ENCODE measurements at regions not wholly inside any gene's neighbourhood (a gene's known extent, or its start where the extent isn't known, plus 50 kb on each side); places are given as distances from the start of the nearest gene placed in this dataset.

DNA sequence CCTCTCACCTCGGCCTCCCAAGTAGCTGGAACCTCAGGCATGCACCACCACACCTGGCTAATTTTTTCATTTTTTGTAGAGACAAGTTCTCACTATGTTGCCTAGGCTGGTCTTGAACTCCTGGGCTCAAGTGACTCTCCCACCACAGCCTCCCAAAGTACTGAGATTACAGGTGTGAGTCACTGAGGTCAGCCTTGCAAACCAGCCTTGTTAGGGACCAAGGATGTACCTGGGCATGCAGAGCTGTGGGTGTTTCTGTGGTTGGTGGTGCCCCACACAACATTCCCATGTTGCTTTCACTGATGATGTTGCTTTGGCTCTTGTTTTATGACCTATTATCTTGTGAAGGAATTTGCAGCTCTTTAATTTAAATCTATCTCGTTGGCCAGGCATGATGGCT lies 54.8 kb downstream of the OTUD1 start:
- ChIA-PET CTCF (no interaction called here), POLR2A (ENCODE audit: unreplicated experiment) (interaction anchor here (0.7 kb wide), 1 partner anchor 25 kb away, joined by 4 read pairs; no protein-coding TSS in a partner anchor)
- Histone ChIP-seq H2AFZ (no peak overlapping the region), H4K20me1 (ENCODE audit: insufficient read depth) (no peaks in the 10 kb centered on the region), H3K9me3 (ENCODE audit: insufficient read depth, low read depth) (no peaks in the 10 kb centered on the region), H3K27ac (no peak overlapping the region), H3F3A (ENCODE audit: insufficient read depth, low read depth) (no peaks in the 10 kb centered on the region), H3K4me2 (no peak overlapping the region), H3K9me2 (ENCODE audit: insufficient read depth) (no peaks in the 10 kb centered on the region), H3K4me1 (replicated peaks; ENCODE audit: insufficient read depth) (no peaks in the 10 kb centered on the region), H3K36me3 (ENCODE audit: low read depth) (no peaks in the 10 kb centered on the region), H3K27me3 (ENCODE audit: insufficient read depth, low read depth) (no peaks in the 10 kb centered on the region), H3K79me2 (ENCODE audit: low read depth) (no peaks in the 10 kb centered on the region), H3K4me3 (no peak overlapping the region)
- intact Hi-C loops (cut with micrococcal nuclease; ENCODE audit: unreplicated experiment), result no loop called here
- no peak for DNase-seq
- no TSS peak for BruUV-seq (replicated peaks)
- no peak for TF ChIP-seq EZH2 (IDR thresholded peaks at IDR 0.05; ENCODE audit: low read depth)
- TF ChIP-seq, protein P1, sequence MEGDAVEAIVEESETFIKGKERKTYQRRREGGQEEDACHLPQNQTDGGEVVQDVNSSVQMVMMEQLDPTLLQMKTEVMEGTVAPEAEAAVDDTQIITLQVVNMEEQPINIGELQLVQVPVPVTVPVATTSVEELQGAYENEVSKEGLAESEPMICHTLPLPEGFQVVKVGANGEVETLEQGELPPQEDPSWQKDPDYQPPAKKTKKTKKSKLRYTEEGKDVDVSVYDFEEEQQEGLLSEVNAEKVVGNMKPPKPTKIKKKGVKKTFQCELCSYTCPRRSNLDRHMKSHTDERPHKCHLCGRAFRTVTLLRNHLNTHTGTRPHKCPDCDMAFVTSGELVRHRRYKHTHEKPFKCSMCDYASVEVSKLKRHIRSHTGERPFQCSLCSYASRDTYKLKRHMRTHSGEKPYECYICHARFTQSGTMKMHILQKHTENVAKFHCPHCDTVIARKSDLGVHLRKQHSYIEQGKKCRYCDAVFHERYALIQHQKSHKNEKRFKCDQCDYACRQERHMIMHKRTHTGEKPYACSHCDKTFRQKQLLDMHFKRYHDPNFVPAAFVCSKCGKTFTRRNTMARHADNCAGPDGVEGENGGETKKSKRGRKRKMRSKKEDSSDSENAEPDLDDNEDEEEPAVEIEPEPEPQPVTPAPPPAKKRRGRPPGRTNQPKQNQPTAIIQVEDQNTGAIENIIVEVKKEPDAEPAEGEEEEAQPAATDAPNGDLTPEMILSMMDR (conservative IDR thresholded peaks at IDR 0.05), result no peak

DNA sequence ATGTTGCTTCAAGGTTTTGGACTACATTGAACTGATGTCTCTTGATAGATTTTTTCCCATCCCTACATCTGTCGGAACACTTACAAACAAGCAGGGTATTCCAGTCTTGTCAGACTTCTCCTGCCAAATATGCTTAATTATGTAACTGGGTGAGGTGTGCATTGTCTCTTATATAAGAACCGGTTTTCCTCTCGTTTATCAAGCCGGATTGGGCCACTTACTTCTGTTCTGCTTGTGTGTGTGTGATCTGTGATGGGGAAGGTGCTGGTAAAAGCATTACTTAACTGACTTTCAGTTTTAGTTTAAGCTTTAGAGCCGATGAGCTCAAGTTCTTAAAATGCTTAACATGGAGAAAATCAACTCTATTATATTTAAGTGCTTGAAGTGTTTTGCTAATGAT lies 57.9 kb downstream of the OTUD1 start:
- Histone ChIP-seq H3K79me2 (ENCODE audit: low read depth) (no peaks in the 10 kb centered on the region), H4K20me1 (ENCODE audit: insufficient read depth) (no peaks in the 10 kb centered on the region), H3K4me3 (no peak overlapping the region), H3F3A (ENCODE audit: insufficient read depth, low read depth) (no peaks in the 10 kb centered on the region), H3K9me3 (ENCODE audit: insufficient read depth, low read depth) (no peaks in the 10 kb centered on the region), H3K4me1 (replicated peaks; ENCODE audit: insufficient read depth) (no peaks in the 10 kb centered on the region), H3K9me2 (ENCODE audit: insufficient read depth) (no peaks in the 10 kb centered on the region), H3K27me3 (ENCODE audit: insufficient read depth, low read depth) (no peaks in the 10 kb centered on the region), H3K27ac (no peak overlapping the region), H2AFZ (no peak overlapping the region), H3K36me3 (ENCODE audit: low read depth) (no peaks in the 10 kb centered on the region), H3K4me2 (no peak overlapping the region)
- BruUV-seq (replicated peaks), result no TSS peak
- intact Hi-C loops (cut with micrococcal nuclease; ENCODE audit: unreplicated experiment), result no loop called here
- CTCF ChIA-PET, result no interaction called here
- POLR2A ChIA-PET (ENCODE audit: unreplicated experiment), result interaction anchor here (0.6 kb wide), 1 partner anchor 57 kb away, joined by 5 read pairs; no protein-coding TSS in a partner anchor
- DNase-seq, result no peak
- no peak for TF ChIP-seq EZH2 (IDR thresholded peaks at IDR 0.05; ENCODE audit: low read depth)
- TF ChIP-seq, protein P1 (conservative IDR thresholded peaks at IDR 0.05), result no peak

DNA sequence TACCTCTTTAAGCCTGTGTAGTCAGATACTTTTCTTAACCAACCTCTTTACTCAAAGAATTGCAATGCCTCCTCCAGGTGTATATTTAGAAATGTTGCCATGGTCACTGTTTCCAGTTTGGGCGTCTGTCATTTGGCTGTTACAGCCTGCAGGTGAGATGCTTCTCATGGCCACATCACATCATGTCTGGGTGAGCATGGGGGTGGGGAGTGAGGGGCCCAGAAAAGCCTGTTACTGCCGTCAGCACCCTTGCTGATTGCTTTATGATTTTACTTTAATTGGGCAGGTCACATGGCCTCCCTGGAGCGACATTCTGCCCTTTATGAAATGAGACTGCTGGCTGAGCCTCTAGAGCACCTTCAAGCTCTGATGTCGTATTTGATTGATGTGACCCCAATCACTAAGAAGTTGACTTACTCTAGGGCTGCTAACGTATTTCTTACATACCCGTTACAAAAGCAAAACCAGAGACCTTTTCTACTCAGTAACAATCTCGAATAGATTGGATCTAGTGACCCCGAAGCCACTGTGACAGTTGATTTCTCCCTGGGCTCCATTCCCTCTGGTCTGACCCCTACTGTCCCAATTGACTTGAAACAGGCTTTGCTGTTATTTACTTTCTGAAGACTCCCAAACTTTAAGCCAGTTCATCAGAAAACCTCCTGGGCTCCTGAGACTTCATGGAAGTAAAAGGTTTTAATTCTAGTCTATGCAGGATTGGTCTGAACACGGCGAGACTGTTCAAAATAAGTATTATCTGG lies 60.7 kb downstream of the OTUD1 start:
- CTCF ChIA-PET, result no interaction called here

More for the DNA sequence above, 60.7 kb downstream of the OTUD1 start:
- Histone ChIP-seq H3K27me3 (ENCODE audit: insufficient read depth, low read depth) (no peaks in the 10 kb centered on the region), H3K9me3 (ENCODE audit: insufficient read depth, low read depth) (no peaks in the 10 kb centered on the region), H3K79me2 (ENCODE audit: low read depth) (no peaks in the 10 kb centered on the region), H3K27ac (no peak overlapping the region), H2AFZ (no peak overlapping the region), H3K4me3 (no peak overlapping the region), H4K20me1 (ENCODE audit: insufficient read depth) (no peaks in the 10 kb centered on the region), H3K9me2 (ENCODE audit: insufficient read depth) (no peaks in the 10 kb centered on the region), H3K36me3 (ENCODE audit: low read depth) (no peaks in the 10 kb centered on the region), H3F3A (ENCODE audit: insufficient read depth, low read depth) (no peaks in the 10 kb centered on the region), H3K4me2 (no peak overlapping the region), H3K4me1 (replicated peaks; ENCODE audit: insufficient read depth) (no peaks in the 10 kb centered on the region)
- BruUV-seq (replicated peaks), result no TSS peak
- intact Hi-C loops (cut with micrococcal nuclease; ENCODE audit: unreplicated experiment), result no loop called here
- TF ChIP-seq, protein P1 (conservative IDR thresholded peaks at IDR 0.05), result no peak
- no peak for TF ChIP-seq EZH2 (IDR thresholded peaks at IDR 0.05; ENCODE audit: low read depth)
- no peak for DNase-seq
- POLR2A ChIA-PET (ENCODE audit: unreplicated experiment), result no interaction called here
